NCI-H2029 treated with DMSO at 0.1 percent for 48 hours (cell line): ENCODE measurements at regions not wholly inside any gene's neighbourhood (a gene's known extent, or its start where the extent isn't known, plus 50 kb on each side); places are given as distances from the start of the nearest gene placed in this dataset.
A peak's percentile ranks its signal among the peaks of the same experiment; 100 is the strongest.
"Not testable (repeated sequence)": the region's sequence is repeated elsewhere in the genome, so short reads cannot be mapped to it uniquely, and the experiment has no call there.

Experiments
- DNase-seq: peaks from one replicate; lab custom pipeline; 2025; lab: John Stamatoyannopoulos, UW

DNA sequence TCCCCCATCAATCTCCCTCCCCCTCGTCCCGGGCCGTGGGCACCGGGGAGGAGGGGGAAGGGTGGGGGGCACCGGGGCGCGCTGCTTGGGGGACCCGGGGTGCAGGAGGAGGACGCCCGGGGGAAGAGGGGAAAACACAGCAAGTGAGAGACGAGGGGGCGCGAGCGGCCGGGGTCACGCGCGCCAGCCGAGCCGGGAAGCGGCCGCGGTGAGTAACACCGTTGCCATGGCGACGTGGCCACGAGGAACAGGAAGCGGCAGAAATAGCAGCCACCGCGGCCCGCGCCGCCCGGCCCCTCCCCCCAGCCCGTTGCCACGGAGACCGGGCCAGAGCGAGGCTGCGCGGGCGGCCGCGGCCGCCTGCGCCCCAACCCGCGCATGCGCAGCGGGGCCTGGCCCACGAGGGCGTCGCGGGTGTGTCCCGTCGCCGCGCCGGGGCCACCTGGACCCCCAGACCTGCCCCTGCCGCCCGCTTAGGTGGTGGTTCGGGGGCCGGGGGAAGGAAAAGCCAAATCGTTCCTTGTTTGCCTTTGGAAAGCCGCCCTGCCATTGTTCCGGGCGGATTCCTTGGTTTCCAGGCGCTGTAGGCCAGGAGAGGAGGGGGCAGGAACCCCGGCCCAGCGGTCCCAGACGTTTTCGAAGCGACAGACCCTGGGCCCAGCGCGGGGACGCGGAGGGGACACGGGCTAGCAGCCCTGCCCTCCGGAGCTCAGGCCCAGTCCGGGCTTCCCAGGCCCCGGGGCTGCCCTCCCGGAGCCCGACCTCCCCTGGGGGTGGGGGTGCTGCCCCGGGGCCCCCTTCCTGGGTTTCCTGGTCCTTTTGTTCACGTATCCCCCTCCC lies 207.1 kb downstream of the C9orf50 start:
- peak; percentile 68 for DNase-seq

DNA sequence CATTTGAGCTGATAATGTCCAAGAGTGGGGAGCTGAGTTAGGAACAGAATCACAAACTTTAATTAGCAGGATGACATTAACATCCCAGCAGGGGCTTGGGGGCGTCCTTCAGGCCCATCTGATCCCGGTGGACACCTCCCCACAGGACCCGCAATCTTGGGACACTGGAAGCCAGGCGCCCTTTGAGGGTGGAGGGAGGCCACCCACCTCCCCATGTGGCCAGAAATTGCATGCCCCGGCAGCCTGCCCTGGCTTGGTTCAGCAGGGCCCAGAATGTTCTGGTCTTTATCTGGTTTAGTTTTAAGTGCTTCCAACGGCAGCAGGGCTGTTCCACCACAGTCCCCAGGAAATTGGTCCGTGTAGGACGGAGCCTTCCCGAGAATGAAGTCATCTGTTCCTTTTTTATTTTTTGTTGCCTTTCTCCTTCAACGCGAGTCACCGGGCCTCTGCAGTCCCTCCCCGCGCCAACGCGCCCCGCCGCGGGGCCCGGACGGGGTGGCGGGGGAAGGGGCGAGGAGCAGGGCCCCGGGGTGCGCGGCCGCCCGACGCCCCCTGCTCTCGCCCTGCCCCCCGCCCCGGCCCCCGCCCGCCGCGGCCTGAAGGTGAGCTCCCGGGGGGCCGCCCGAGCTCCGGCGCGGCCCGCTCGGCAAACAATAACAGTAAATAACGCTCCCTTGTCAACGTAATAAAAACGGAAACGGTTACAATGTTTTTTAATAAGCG lies 207.9 kb downstream of the C9orf50 start:
- no peak for DNase-seq

DNA sequence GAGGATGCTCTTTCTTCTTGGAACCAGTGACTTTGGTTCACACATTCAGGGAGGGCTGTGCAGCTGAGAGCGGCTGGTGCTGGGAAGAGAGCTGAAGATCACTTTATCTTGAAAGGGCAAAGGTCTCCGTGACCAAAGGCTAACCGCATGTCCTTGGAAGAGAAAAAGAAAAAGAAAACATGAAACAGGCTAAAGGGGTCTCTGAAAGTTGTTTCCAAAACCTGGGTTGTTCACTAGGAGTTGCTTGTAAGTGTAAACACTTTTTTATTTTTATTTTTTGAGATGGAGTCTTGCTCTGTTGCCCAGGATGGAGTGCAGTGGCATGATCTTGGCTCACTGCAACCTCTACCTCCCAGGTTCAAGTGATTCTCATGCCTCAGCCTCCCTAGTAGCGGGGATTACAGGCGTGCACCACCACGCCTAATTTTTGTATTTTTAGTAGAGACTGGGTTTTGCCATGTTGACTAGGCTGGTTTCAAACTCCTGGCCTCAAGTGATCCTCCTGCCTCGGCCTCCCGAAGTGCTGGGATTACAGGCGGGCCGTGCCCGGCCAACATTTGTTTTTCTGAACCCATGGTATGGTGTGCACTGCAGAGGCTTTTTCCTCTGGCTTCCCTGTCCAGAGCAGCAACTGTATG lies 208.6 kb downstream of the C9orf50 start:
- not testable (repeated sequence) for DNase-seq

DNA sequence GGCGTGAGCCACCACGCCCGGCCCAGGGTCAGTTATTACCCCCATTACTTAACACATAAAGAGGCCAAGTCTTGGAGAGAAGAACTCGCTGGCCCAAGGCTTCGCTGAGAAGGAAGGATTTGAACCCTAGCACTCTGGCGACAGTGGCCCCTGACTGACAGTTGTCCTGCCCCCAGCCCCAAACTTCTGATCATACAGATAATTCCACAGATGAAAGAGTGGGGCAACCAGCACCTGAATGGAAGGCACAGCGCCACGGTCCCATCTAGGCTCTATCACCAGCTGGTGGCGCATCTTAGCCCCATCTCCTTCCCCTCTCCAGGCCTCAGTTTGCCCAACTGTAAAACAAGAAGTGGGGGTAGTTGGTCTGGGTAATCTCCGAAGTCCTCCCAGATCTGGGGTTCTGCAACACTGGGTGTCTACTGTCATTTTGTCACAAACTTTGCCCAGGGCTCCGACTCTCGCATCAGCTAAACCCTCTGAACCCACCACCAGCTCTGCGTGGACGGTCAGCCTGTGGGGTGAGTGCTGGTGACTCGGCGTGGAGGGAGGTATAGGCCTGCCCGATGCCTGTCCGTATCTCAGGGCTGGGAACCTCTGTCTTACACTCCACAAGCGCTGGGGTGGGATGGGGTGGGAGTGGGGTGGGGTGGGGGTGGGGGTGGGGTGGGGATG lies 209.3 kb downstream of the C9orf50 start:
- no peak for DNase-seq

GRCh38 chr9:129410226-129410625 lies 210.7 kb downstream of the C9orf50 start:
- DNase-seq: no peak

- DNase-seq: no peak
Measured at GRCh38 chr9:129408535-129409215, 212.2 kb downstream of the C9orf50 start.

DNA sequence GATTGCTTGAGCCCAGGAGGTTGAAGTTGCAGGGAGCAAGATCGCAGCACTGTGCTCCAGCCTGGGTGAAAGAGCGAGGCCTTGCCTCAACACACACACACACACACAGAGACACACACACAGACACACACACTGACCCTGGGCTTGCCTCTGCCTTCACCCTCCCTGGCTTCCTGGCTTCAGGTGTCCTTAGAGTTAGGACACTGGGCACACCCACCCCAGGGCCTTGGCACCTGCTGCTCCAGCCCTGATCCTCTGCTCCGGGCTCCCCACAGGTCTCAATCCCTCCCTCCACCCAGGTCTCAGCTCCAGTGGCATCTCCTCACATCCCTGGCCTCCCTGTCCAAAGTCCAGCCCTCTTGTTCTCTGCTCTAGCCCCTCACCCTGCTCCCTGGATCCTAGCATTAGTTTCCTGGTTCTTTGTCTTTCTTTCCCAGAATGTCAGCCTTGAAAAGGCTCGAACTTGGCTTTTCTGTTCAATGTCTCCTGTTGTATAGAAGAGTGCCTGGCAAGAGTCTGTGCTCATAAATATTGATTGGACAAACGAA lies 212.9 kb downstream of the C9orf50 start:
- no peak for DNase-seq

- DNase-seq: no peak
Measured at GRCh38 chr9:129406278-129407225, 214.3 kb downstream of the C9orf50 start.

DNA sequence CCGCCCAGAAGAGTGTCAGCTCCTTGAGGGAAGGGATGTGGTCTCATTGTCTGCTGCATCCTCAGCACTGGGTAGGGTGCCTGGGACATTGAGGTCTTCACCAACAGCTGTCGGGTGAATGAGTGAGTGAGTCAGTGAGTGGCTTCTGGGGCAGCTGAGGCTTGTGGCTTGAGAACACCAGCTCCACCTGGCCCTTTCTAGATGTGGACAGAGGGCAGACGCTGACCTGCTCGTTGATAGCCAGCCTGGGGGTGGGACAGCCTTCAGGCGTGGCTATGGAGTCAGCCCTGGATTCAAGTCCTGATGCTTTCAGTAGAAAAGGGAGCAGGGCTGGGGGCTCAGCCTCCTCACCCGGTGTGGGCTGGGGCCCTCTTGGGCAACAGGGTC lies 215.1 kb downstream of the C9orf50 start:
- no peak for DNase-seq

- DNase-seq: no peak
Measured at GRCh38 chr9:129405089-129405826, 215.6 kb downstream of the C9orf50 start.

DNA sequence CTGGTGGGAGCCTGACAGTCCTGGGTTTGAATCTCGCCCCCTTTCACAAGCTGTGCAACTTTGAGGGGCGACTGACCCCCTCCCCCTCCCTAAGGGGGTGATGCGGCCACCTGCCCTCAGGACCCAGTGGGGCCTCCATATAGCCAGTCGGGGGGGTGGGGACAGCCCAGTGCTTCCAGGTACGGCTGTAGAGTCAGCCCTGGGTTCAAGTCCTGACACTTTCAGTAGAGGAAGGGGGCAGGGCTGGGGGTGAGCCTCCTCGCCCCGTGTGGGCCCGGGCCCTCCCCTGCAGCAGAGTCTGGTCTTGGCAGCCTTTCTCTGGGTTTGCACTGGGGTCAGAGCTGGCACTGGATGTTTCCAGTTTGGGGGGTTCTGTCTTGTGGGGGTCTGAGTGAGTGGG lies 216.3 kb downstream of the C9orf50 start:
- no peak for DNase-seq

GRCh38 chr9:129403779-129404620 lies 216.9 kb downstream of the C9orf50 start:
- no peak for DNase-seq

DNA sequence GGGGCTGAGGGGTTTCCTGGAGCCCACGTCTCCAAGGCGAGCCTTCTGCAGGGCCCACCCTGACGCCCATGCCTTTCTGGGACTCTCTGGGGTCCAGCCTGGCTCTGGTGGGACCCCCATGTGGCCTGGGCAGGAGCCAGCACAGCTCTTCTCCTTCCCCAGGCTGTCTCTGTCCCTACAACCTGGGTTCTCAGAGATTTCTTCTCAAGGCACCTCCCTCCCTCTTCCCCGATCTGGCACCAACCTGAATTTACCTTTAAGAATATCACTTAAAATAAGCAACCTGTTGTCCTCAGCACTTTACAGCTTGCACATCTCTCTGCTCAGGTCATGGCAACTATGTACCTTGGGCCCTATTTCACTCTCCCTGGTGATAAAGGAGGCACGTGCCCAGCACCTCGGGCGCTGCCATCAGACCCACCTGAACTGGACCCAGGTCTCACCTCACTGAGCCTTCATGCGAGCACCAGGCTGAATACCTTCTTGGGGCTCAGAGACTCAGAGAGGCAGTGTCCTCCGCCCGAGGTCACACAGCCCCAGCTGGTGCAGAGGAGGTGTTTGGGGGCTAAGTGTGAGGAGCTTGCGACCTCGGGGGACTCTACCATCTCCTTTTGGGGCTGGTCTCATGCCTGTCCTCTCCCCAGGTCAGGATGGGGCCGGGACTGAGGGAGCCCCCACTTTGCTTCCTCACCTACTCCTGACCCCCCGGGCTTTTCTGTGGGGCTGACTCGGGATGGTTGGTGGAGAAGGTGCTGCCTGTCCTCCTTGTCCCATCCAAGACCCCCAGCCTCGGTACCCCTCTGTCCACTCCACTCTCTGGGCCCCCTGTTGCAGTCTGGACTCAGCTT lies 217.7 kb downstream of the C9orf50 start:
- DNase-seq: no peak

GRCh38 chr9:129402371-129402739 lies 218.5 kb downstream of the C9orf50 start:
- DNase-seq: no peak

DNA sequence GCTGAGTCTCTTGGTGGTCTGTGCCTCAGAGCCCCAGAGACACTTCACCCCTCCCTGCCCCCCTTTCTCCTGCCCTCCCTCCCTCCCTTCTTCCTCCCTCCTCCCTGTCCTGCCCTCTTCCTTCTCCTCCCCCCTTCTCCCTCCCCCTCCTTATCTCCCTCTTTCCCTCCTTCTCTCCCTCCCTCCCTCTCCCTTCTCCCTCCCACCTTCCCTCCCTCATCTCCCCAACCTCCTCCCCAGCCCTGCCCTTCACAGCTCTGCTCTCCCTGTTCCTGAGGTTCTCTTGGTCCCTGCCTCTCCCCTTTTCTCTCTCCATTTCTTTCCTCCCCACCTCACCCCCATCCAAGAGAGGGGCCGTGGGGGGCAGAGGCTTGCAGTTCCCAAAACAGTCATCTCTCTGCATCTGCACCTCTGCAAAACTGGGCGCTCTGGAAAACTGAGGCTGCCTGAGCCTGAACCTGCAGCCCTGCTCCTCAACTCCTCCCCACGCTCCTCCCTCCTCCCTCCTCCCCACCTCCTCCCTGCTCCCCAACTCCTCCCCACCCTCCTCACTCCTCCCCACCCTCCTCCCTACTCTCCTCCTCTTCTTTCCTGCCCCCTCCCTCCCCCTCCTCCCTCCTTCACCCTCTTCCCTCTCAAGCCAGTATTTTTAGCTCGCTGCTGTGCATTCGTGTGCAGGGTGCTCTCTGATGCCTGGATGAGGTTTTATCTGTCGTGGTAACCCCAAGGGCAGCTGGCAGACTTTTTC lies 219.1 kb downstream of the C9orf50 start:
- no peak for DNase-seq

- no peak for DNase-seq
Measured at GRCh38 chr9:129400971-129401622, 219.8 kb downstream of the C9orf50 start.
